Panc1 (cell line): ENCODE measurements at regions not wholly inside any gene's neighbourhood (a gene's known extent, or its start where the extent isn't known, plus 50 kb on each side); places are given as distances from the start of the nearest gene placed in this dataset.

ENCODE experiments used
- ATAC-seq: fragments of 200-7000 bp; cut with Tn5 transposase; 2 replicates; pipeline ENCODE4 v1.9.1; 2020; ENCODE audit warnings: mild to moderate bottlenecking, moderate library complexity
- BruUV-seq: library from RNA; stranded (reverse); fragments of 400-500 nt; replicated peaks from 2 replicates; lab custom pipeline; 2021; lab: Mats Ljungman, UMichigan
- CTCF ChIA-PET: fragments of 300-600 bp; sonication (Branson Sonifier 250); formaldehyde crosslinking; loops from one replicate; lab custom pipeline; 2022; ENCODE audit warnings: antibody characterized with exemption; lab: Charles Lee
- POLR2A ChIA-PET: fragments of 300-600 bp; sonication (Branson Sonifier 250); formaldehyde crosslinking; loops from one replicate; lab custom pipeline; 2022; ENCODE audit warnings: antibody characterized with exemption; lab: Charles Lee
- DNase-seq: peaks from one replicate; pipeline ENCODE4 v3.0.0-alpha.2; 2010; ENCODE audit warnings: low read depth, low spot score
- H3K27ac ChIP-seq: 2 replicates; pipeline ENCODE4 v1.5.1; 2011; ENCODE audit warnings: mild to moderate bottlenecking, low read length, inconsistent platforms
- H3K27me3 ChIP-seq: fragments of 200-500 bp; sonication (Bioruptor generic); 2 replicates; pipeline ENCODE4 v1.6.0; 2014; ENCODE audit warnings: low read length, inconsistent platforms; ENCODE audit not compliant: control insufficient read depth, insufficient read depth
- H3K36me3 ChIP-seq: fragments of 200-500 bp; sonication (Bioruptor generic); 2 replicates; pipeline ENCODE4 v1.5.1; 2014; ENCODE audit warnings: inconsistent platforms, mild to moderate bottlenecking, low read length, moderate library complexity; ENCODE audit not compliant: control insufficient read depth, insufficient read depth
- H3K4me1 ChIP-seq: 2 replicates; pipeline ENCODE4 v1.5.1; 2011; ENCODE audit warnings: inconsistent platforms, mild to moderate bottlenecking, low read length, moderate library complexity; ENCODE audit not compliant: control insufficient read depth, insufficient read depth
- H3K4me3 ChIP-seq, 2 experiments: 2 replicates each; pipeline ENCODE4 v1.5.1; 2011 to 2012; ENCODE audit warnings: low read depth in 2 of 2, low read length in 2 of 2, mild to moderate bottlenecking in 2 of 2, inconsistent platforms in 1 of 2, moderate library complexity in 1 of 2
- H3K9me3 ChIP-seq: fragments of 200-500 bp; sonication (Bioruptor generic); 2 replicates; pipeline ENCODE4 v1.5.1; 2014; ENCODE audit warnings: low read depth, mild to moderate bottlenecking, inconsistent platforms, low read length, moderate library complexity; ENCODE audit not compliant: control insufficient read depth, insufficient read depth
- POLR2AphosphoS5 ChIP-seq: IDR thresholded peaks from 2 replicates; pipeline ENCODE4 v1.6.1; 2012; ENCODE audit warnings: mild to moderate bottlenecking, low read depth, low read length, moderate library complexity
- REST ChIP-seq, 2 experiments: IDR thresholded peaks; 2 replicates each; pipeline ENCODE4 v1.6.1; 2011 to 2012; ENCODE audit warnings: low read depth in 2 of 2, control low read depth in 1 of 2, low read length in 1 of 2, mild to moderate bottlenecking in 1 of 2, moderate library complexity in 1 of 2; ENCODE audit not compliant: insufficient read depth in 1 of 2
- SIN3A ChIP-seq: IDR thresholded peaks from 2 replicates; pipeline ENCODE4 v1.6.1; 2012; ENCODE audit warnings: low read depth, mild to moderate bottlenecking, low read length, moderate library complexity, borderline replicate concordance; ENCODE audit not compliant: insufficient read depth
- TCF7L2 ChIP-seq: IDR thresholded peaks from 2 replicates; pipeline ENCODE4 v1.6.1; 2011; ENCODE audit warnings: mild to moderate bottlenecking, low read depth, low read length, inconsistent platforms
- in situ Hi-C: cut with HindIII; loops from 2 replicates; pipeline ENCODE4 v1.10.0; 2016; ENCODE audit warnings: low sequenced_read_pairs, low pct_unique_long_range_greater_than_20kb
- intact Hi-C: fragments of 100-400 bp; cut with micrococcal nuclease; formaldehyde crosslinking; loops from one replicate; pipeline ENCODE4 v1.10.0; 2022; ENCODE audit not compliant: unreplicated experiment
- TF ChIP-seq, protein P1 (sequence below): fragments of 450-650 bp; IDR thresholded peaks from 2 replicates; pipeline ENCODE4 v1.5.1; 2017; ENCODE audit warnings: mild to moderate bottlenecking

DNA sequence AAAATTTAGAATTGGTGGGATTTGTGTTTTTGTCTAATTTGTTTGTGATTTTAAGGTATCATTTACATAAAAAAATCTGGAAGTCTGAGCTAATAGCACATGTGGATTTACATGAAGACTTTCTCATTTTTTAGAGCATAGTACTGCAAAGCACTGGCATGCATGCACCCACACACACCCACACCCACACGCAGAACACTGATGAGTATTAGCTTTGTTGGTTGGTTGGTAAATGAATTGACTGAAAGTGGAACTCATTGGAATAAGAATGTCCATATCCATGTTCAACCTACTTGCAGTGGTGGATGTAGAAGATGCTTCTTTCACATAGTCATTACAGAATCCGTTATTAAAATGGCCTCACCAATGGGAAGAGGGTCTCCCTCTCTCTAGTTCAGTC, 475.8 kb downstream of the PLCL1 start:
- Histone ChIP-seq H3K4me1 (no peaks in the 10 kb centered on the region), H3K9me3 (no peaks in the 10 kb centered on the region), H3K4me3 (no peak overlapping the region), H3K36me3 (no peaks in the 10 kb centered on the region), H3K27me3 (peaks cover 12% of the 10 kb centered on the region), H3K27ac (no peak overlapping the region)
- POLR2A ChIA-PET = no interaction called here
- DNase-seq (no peak), ATAC-seq (no peak)
- BruUV-seq = no TSS peak
- CTCF ChIA-PET = no interaction called here
- intact Hi-C loops = no loop called here
- in situ Hi-C loops = no loop called here
- TF ChIP-seq REST (IDR thresholded peaks at IDR 0.05; ENCODE audit: insufficient read depth in 1 of 2, low read depth in 2 of 2, low read length in 1 of 2) (no peak), POLR2AphosphoS5 (no peak), TCF7L2 (no peak), SIN3A (no peak)
- TF ChIP-seq, protein P1, sequence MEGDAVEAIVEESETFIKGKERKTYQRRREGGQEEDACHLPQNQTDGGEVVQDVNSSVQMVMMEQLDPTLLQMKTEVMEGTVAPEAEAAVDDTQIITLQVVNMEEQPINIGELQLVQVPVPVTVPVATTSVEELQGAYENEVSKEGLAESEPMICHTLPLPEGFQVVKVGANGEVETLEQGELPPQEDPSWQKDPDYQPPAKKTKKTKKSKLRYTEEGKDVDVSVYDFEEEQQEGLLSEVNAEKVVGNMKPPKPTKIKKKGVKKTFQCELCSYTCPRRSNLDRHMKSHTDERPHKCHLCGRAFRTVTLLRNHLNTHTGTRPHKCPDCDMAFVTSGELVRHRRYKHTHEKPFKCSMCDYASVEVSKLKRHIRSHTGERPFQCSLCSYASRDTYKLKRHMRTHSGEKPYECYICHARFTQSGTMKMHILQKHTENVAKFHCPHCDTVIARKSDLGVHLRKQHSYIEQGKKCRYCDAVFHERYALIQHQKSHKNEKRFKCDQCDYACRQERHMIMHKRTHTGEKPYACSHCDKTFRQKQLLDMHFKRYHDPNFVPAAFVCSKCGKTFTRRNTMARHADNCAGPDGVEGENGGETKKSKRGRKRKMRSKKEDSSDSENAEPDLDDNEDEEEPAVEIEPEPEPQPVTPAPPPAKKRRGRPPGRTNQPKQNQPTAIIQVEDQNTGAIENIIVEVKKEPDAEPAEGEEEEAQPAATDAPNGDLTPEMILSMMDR = no peak

- no peak for TF ChIP-seq TCF7L2
- TF ChIP-seq POLR2AphosphoS5 = no peak
- no peak for TF ChIP-seq REST (IDR thresholded peaks at IDR 0.05; ENCODE audit: insufficient read depth in 1 of 2, low read depth in 2 of 2, low read length in 1 of 2)
- TF ChIP-seq, protein P1 = no peak
- TF ChIP-seq SIN3A = no peak
- H3K27ac ChIP-seq = no peak overlapping the region
- ATAC-seq (no peak), DNase-seq (no peak)
- ChIA-PET CTCF (no interaction called here), POLR2A (no interaction called here)
- H3K4me1 ChIP-seq = no peaks in the 10 kb centered on the region
- no TSS peak for BruUV-seq
- intact Hi-C loops (loop anchor here (5.0 kb wide), 1 partner anchor 137 kb away; no protein-coding TSS in a partner anchor), in situ Hi-C loops (no loop called here)
- peaks cover 8% of the 10 kb centered on the region for H3K27me3 ChIP-seq
- no peaks in the 10 kb centered on the region for H3K9me3 ChIP-seq
- no peaks in the 10 kb centered on the region for H3K36me3 ChIP-seq
- H3K4me3 ChIP-seq = no peak overlapping the region
Observed at GRCh38 chr2:198279026-198279425, 474.6 kb downstream of the PLCL1 start.
